Caco-2 (cell line): ENCODE measurements at regions not wholly inside any gene's neighbourhood (a gene's known extent, or its start where the extent isn't known, plus 50 kb on each side); places are given as distances from the start of the nearest gene placed in this dataset.
"Not testable (repeated sequence)": the region's sequence is repeated elsewhere in the genome, so short reads cannot be mapped to it uniquely, and the experiment has no call there.

Source experiments
- BruUV-seq: library from RNA; stranded (reverse); fragments of 400-500 nt; replicated peaks from 2 replicates; lab custom pipeline; 2021; lab: Mats Ljungman, UMichigan
- CTCF ChIA-PET: fragments of 300-600 bp; sonication (Branson Sonifier 250); formaldehyde crosslinking; loops from one replicate; lab custom pipeline; 2022; ENCODE audit warnings: antibody characterized with exemption; lab: Charles Lee
- POLR2A ChIA-PET: fragments of 300-600 bp; sonication (Branson Sonifier 250); formaldehyde crosslinking; loops from one replicate; lab custom pipeline; 2022; ENCODE audit warnings: antibody characterized with exemption; lab: Charles Lee
- DNase-seq, 2 experiments: peaks; one replicate each; pipeline versions ENCODE4 v3.0.0 to v3.0.0-alpha.2; 2020 to 2022
- H3K27me3 ChIP-seq: replicated peaks from 2 replicates; pipeline ENCODE4 v1.6.0; 2011; ENCODE audit warnings: low read length; ENCODE audit not compliant: control insufficient read depth, insufficient read depth
- H3K36me3 ChIP-seq: 2 replicates; pipeline ENCODE4 v1.5.1; 2011; ENCODE audit warnings: low read length; ENCODE audit not compliant: control insufficient read depth, insufficient read depth
- H3K4me1 ChIP-seq: fragments of 250-450 bp; sonication (Bioruptor Pico); 2 replicates; pipeline ENCODE4 v1.5.1; 2020; ENCODE audit warnings: mild to moderate bottlenecking
- H3K4me3 ChIP-seq: 2 replicates; pipeline ENCODE4 v1.5.1; 2011; ENCODE audit warnings: low read depth, mild to moderate bottlenecking, control low read depth, low read length
- H3K9me3 ChIP-seq: fragments of 250-450 bp; sonication (Bioruptor Pico); 2 replicates; pipeline ENCODE4 v1.5.1; 2020; ENCODE audit warnings: mild to moderate bottlenecking, moderate library complexity
- H3K27ac Mint-ChIP-seq: one replicate; pipeline ENCODE4 v1.8.0; 2022; ENCODE audit warnings: mixed read lengths; ENCODE audit not compliant: unreplicated experiment
- H3K27me3 Mint-ChIP-seq: one replicate; pipeline ENCODE4 v1.8.0; 2022; ENCODE audit warnings: mixed read lengths; ENCODE audit not compliant: insufficient read depth, unreplicated experiment
- H3K36me3 Mint-ChIP-seq: one replicate; pipeline ENCODE4 v1.8.0; 2022; ENCODE audit warnings: mild to moderate bottlenecking, mixed read lengths; ENCODE audit not compliant: insufficient read depth, unreplicated experiment
- H3K4me1 Mint-ChIP-seq: one replicate; pipeline ENCODE4 v1.8.0; 2022; ENCODE audit warnings: low read depth, mixed read lengths; ENCODE audit not compliant: unreplicated experiment
- H3K4me3 Mint-ChIP-seq: one replicate; pipeline ENCODE4 v1.8.0; 2022; ENCODE audit warnings: mild to moderate bottlenecking, moderate library complexity, mixed read lengths; ENCODE audit not compliant: unreplicated experiment
- H3K9me3 Mint-ChIP-seq: one replicate; pipeline ENCODE4 v1.8.0; 2022; ENCODE audit warnings: mixed read lengths; ENCODE audit not compliant: unreplicated experiment
- intact Hi-C: fragments of 100-400 bp; cut with micrococcal nuclease; formaldehyde crosslinking; loops from one replicate; pipeline ENCODE4 v1.10.0; 2022; ENCODE audit not compliant: unreplicated experiment
- TF ChIP-seq, protein P1 (sequence below), 2 experiments: fragments of 200-600 bp in 1 of 2; IDR thresholded peaks; 1 replicate in 1 of 2; 2 replicates in 1 of 2; pipeline versions ENCODE4 v1.5.1 to v1.8.0; 2011 to 2022; ENCODE audit warnings: antibody characterized with exemption in 1 of 2, control low read depth in 1 of 2, inconsistent platforms in 1 of 2, low read depth in 1 of 2, low read length in 1 of 2, mild to moderate bottlenecking in 1 of 2, moderate library complexity in 1 of 2; ENCODE audit not compliant: insufficient read depth in 1 of 2, severe bottlenecking in 1 of 2, unreplicated experiment in 1 of 2

DNA sequence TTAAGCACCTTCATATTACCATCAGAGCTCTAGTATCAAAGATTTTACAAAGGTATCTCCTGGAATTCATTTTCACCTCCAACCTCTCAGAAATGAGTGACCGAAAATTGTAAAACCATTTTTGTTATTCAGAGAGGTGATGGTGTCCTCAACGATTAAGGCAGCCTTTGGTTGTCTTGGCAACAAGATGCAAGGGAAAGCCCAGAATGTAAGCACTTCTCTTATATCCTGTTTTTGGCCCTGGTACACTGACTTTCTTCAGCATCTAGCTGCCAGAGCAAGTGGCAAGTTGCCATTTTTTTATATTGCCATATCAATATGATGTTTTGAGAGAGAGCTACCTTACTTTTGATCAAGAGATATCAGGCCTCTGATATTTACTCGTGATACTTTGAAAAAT, 384.9 kb upstream of the NECTIN3 start:
- H3K4me1 ChIP-seq = no peaks in the 10 kb centered on the region
- no TSS peak for BruUV-seq
- no peak overlapping the region for H3K4me3 ChIP-seq
- no peak overlapping the region for H3K27ac Mint-ChIP-seq
- no peak for DNase-seq
- ChIA-PET CTCF (no interaction called here), POLR2A (no interaction called here)
- H3K9me3 Mint-ChIP-seq = no peaks in the 10 kb centered on the region
- intact Hi-C loops = no loop called here
- TF ChIP-seq, protein P1, sequence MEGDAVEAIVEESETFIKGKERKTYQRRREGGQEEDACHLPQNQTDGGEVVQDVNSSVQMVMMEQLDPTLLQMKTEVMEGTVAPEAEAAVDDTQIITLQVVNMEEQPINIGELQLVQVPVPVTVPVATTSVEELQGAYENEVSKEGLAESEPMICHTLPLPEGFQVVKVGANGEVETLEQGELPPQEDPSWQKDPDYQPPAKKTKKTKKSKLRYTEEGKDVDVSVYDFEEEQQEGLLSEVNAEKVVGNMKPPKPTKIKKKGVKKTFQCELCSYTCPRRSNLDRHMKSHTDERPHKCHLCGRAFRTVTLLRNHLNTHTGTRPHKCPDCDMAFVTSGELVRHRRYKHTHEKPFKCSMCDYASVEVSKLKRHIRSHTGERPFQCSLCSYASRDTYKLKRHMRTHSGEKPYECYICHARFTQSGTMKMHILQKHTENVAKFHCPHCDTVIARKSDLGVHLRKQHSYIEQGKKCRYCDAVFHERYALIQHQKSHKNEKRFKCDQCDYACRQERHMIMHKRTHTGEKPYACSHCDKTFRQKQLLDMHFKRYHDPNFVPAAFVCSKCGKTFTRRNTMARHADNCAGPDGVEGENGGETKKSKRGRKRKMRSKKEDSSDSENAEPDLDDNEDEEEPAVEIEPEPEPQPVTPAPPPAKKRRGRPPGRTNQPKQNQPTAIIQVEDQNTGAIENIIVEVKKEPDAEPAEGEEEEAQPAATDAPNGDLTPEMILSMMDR (IDR thresholded peaks at IDR 0.05; ENCODE audit: insufficient read depth in 1 of 2, low read depth in 1 of 2, low read length in 1 of 2, severe bottlenecking in 1 of 2, unreplicated experiment in 1 of 2) = no peak
- H3K4me3 Mint-ChIP-seq = no peak overlapping the region
- no peaks in the 10 kb centered on the region for H3K9me3 ChIP-seq
- H3K27me3 Mint-ChIP-seq = no peaks in the 10 kb centered on the region
- H3K36me3 Mint-ChIP-seq = no peaks in the 10 kb centered on the region
- H3K27me3 ChIP-seq = no peaks in the 10 kb centered on the region
- H3K4me1 Mint-ChIP-seq = no peaks in the 10 kb centered on the region
- H3K36me3 ChIP-seq = no peaks in the 10 kb centered on the region

DNA sequence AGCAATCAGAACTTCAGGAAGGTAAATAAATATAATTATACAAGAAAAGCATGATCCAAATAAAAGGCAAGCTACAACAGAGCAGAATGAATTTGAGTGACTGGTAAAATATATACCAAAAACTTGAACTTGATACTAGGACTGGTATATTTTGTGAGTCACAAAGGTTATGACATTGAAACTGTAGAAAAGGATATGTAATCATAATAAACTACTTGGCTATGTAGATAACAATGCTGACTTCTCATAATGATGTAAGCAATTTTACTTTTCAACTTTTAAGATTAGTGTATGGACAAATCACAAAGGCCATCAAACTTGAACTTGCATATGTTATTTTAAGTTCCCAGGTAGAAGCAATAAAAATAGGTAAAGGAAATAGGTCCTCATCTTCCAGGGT, 384.5 kb upstream of the NECTIN3 start:
- Mint-ChIP-seq H3K4me1 (no peaks in the 10 kb centered on the region), H3K27ac (no peak overlapping the region), H3K4me3 (no peak overlapping the region), H3K9me3 (no peaks in the 10 kb centered on the region), H3K36me3 (no peaks in the 10 kb centered on the region), H3K27me3 (no peaks in the 10 kb centered on the region)
- no peaks in the 10 kb centered on the region for H3K4me1 ChIP-seq
- no peak for DNase-seq
- CTCF ChIA-PET = no interaction called here
- intact Hi-C loops = no loop called here
- POLR2A ChIA-PET = no interaction called here
- TF ChIP-seq, protein P1 (IDR thresholded peaks at IDR 0.05; ENCODE audit: insufficient read depth in 1 of 2, low read depth in 1 of 2, low read length in 1 of 2, severe bottlenecking in 1 of 2, unreplicated experiment in 1 of 2) = no peak
- no peaks in the 10 kb centered on the region for H3K36me3 ChIP-seq
- no peaks in the 10 kb centered on the region for H3K27me3 ChIP-seq
- no peak overlapping the region for H3K4me3 ChIP-seq
- BruUV-seq = no TSS peak
- H3K9me3 ChIP-seq = no peaks in the 10 kb centered on the region

DNA sequence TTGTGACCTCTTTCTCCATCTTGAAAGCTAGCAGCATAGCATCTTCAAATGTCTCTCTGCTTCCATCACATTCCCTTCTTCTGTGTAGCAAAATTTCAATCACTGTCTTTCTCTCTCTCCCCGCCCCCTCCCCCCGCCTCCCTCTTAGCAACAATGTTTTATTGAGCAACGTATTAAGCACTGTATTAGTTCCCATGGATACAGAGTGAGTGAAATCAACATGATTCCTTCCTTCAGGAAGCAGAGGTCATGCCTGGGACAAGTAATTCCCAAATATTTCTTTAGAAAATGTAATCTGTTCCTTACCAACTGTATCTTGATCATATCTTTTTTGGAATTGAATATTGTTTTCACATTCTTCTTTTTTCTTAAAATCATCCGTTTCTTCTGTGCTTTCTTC, 373.7 kb upstream of the NECTIN3 start:
- no TSS peak for BruUV-seq
- no peaks in the 10 kb centered on the region for H3K27me3 Mint-ChIP-seq
- CTCF ChIA-PET = no interaction called here
- no peaks in the 10 kb centered on the region for H3K4me1 ChIP-seq
- 0 out of 2 replicates have a peak, but pooled peaks cover 3% of the 10 kb centered on the region for H3K9me3 ChIP-seq
- no peaks in the 10 kb centered on the region for H3K27me3 ChIP-seq
- POLR2A ChIA-PET = no interaction called here
- H3K9me3 Mint-ChIP-seq = peaks cover 11% of the 10 kb centered on the region
- no peak overlapping the region for H3K27ac Mint-ChIP-seq
- no peaks in the 10 kb centered on the region for H3K36me3 Mint-ChIP-seq
- no peaks in the 10 kb centered on the region for H3K36me3 ChIP-seq
- intact Hi-C loops = no loop called here
- no peak for DNase-seq
- no peak overlapping the region for H3K4me3 ChIP-seq
- H3K4me3 Mint-ChIP-seq = no peak overlapping the region
- TF ChIP-seq, protein P1 (IDR thresholded peaks at IDR 0.05; ENCODE audit: insufficient read depth in 1 of 2, low read depth in 1 of 2, low read length in 1 of 2, severe bottlenecking in 1 of 2, unreplicated experiment in 1 of 2) = no peak
- H3K4me1 Mint-ChIP-seq = no peaks in the 10 kb centered on the region

DNA sequence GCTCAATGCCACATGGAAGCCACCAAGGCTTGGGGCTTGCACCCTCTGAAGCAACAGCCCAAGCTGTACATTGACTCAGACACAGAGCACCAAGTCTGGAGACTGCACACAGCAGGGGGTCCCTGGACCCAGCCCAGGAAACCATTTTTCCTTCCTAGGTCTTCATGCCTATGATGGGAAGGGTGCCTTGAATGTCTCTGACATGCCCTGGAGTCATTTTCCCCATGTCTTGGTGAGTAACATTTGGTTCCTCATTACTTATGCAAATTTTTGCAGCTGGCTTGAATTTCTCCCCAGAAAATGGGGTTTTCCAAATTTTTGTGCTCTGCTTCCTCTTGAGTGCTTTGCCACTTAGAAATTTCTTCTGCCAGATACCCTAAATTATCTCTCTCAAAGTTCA, 367.3 kb upstream of the NECTIN3 start:
- H3K36me3 Mint-ChIP-seq, POLR2A ChIA-PET, H3K27me3 ChIP-seq, CTCF ChIA-PET, BruUV-seq, H3K27me3 Mint-ChIP-seq, H3K4me1 ChIP-seq, H3K4me3 ChIP-seq, intact Hi-C loops, H3K36me3 ChIP-seq, H3K9me3 ChIP-seq, DNase-seq, H3K4me1 Mint-ChIP-seq, H3K27ac Mint-ChIP-seq, H3K4me3 Mint-ChIP-seq: not testable (repeated sequence)
- peaks cover 38% of the 10 kb centered on the region for H3K9me3 Mint-ChIP-seq
